ENCODE measurements at regions not wholly inside any gene's neighbourhood (a gene's known extent, or its start where the extent isn't known, plus 50 kb on each side); places are given as distances from the start of the nearest gene placed in this dataset.

GRCh38 chr3:110311541-110311940, 760.1 kb upstream of the NECTIN3 start:
- Mint-ChIP-seq H3K9me3 (ENCODE audit: low read depth, unreplicated experiment) (no peaks in the 10 kb centered on the region), H3K4me3 (ENCODE audit: low read depth, unreplicated experiment) (no peak overlapping the region), H3K27me3 (ENCODE audit: unreplicated experiment) (no peaks in the 10 kb centered on the region), H3K36me3 (ENCODE audit: insufficient read depth, unreplicated experiment) (no peaks in the 10 kb centered on the region), H3K27ac (ENCODE audit: unreplicated experiment) (no peak overlapping the region), H3K4me1 (ENCODE audit: low read depth, unreplicated experiment) (peaks cover 21% of the 10 kb centered on the region)
- no peak for TF ChIP-seq CTCF (IDR thresholded peaks at IDR 0.05; ENCODE audit: unreplicated experiment)
- CTCF ChIA-PET, result interaction anchor here (0.6 kb wide), 1 partner anchor 345 kb away, joined by 3 read pairs; no protein-coding TSS in a partner anchor
- no peak for DNase-seq
- intact Hi-C loops (cut with micrococcal nuclease; ENCODE audit: unreplicated experiment), result no loop called here
- no TSS peak for BruUV-seq (replicated peaks)

GRCh38 chr3:110314512-110315114, 757.0 kb upstream of the NECTIN3 start:
- Mint-ChIP-seq H3K27me3 (ENCODE audit: unreplicated experiment) (no peaks in the 10 kb centered on the region), H3K27ac (ENCODE audit: unreplicated experiment) (no peak overlapping the region), H3K36me3 (ENCODE audit: insufficient read depth, unreplicated experiment) (no peaks in the 10 kb centered on the region), H3K9me3 (ENCODE audit: low read depth, unreplicated experiment) (no peaks in the 10 kb centered on the region), H3K4me3 (ENCODE audit: low read depth, unreplicated experiment) (no peak overlapping the region), H3K4me1 (ENCODE audit: low read depth, unreplicated experiment) (peaks cover 21% of the 10 kb centered on the region)
- DNase-seq, result peak; percentile 56
- TF ChIP-seq CTCF (IDR thresholded peaks at IDR 0.05; ENCODE audit: unreplicated experiment), result peak; percentile 47
- CTCF ChIA-PET, result interaction anchor here (0.6 to 1.2 kb wide), 6 partner anchors 28 to 967 kb away, joined by 3 to 9 read pairs (median 4); no protein-coding TSS in a partner anchor
- intact Hi-C loops (cut with micrococcal nuclease; ENCODE audit: unreplicated experiment), result loop anchor here (1.0 kb wide), 1 partner anchor 782 kb away; no protein-coding TSS in a partner anchor
- no TSS peak for BruUV-seq (replicated peaks)

GRCh38 chr3:110318108-110318507, 753.5 kb upstream of the NECTIN3 start:
- no peak for TF ChIP-seq CTCF (IDR thresholded peaks at IDR 0.05; ENCODE audit: unreplicated experiment)
- Mint-ChIP-seq H3K9me3 (ENCODE audit: low read depth, unreplicated experiment) (no peaks in the 10 kb centered on the region), H3K36me3 (ENCODE audit: insufficient read depth, unreplicated experiment) (no peaks in the 10 kb centered on the region), H3K27me3 (ENCODE audit: unreplicated experiment) (no peaks in the 10 kb centered on the region), H3K4me1 (ENCODE audit: low read depth, unreplicated experiment) (peaks cover under 1% of the 10 kb centered on the region), H3K4me3 (ENCODE audit: low read depth, unreplicated experiment) (no peak overlapping the region), H3K27ac (ENCODE audit: unreplicated experiment) (no peak overlapping the region)
- intact Hi-C loops (cut with micrococcal nuclease; ENCODE audit: unreplicated experiment), result no loop called here
- CTCF ChIA-PET, result no interaction called here
- BruUV-seq (replicated peaks), result no TSS peak
- no peak for DNase-seq

DNA sequence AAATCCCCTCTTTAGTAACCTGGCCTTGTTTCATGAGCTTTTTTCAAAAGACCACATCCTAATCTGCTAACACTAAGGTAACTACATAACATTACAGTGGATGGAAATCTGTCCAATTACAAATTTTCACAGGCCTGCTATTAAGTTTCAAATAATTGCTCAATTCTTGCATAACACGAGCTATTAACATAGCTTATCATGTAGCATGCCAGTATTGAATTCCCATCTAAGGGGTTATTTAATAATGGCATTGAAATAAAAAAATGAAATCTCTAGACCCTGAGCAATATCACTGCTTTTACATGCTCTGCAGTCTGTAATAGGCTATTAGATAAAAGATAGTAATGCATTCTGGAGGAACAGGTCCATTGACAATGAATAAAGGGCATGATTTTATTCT, 748.3 kb upstream of the NECTIN3 start:
- no peaks in the 10 kb centered on the region for H3K36me3 Mint-ChIP-seq (ENCODE audit: insufficient read depth, unreplicated experiment)
- H3K27me3 Mint-ChIP-seq (ENCODE audit: unreplicated experiment), result no peaks in the 10 kb centered on the region
- CTCF ChIA-PET, result interaction anchor here (0.6 kb wide), 1 partner anchor 983 kb away, joined by 6 read pairs; no protein-coding TSS in a partner anchor
- intact Hi-C loops (cut with micrococcal nuclease; ENCODE audit: unreplicated experiment), result no loop called here
- no peaks in the 10 kb centered on the region for H3K9me3 Mint-ChIP-seq (ENCODE audit: low read depth, unreplicated experiment)
- H3K4me3 Mint-ChIP-seq (ENCODE audit: low read depth, unreplicated experiment), result no peak overlapping the region
- DNase-seq, result no peak
- no peaks in the 10 kb centered on the region for H3K4me1 Mint-ChIP-seq (ENCODE audit: low read depth, unreplicated experiment)
- no TSS peak for BruUV-seq (replicated peaks)
- H3K27ac Mint-ChIP-seq (ENCODE audit: unreplicated experiment), result no peak overlapping the region
- TF ChIP-seq CTCF (IDR thresholded peaks at IDR 0.05; ENCODE audit: unreplicated experiment), result no peak

Measured in Calu3 (cell line).